Neural crest cell (in vitro differentiated cells): ENCODE measurements at regions not wholly inside any gene's neighbourhood (a gene's known extent, or its start where the extent isn't known, plus 50 kb on each side); places are given as distances from the start of the nearest gene placed in this dataset.
A peak's percentile ranks its signal among the peaks of the same experiment; 100 is the strongest.

Source experiments
- DNase-seq: peaks from one replicate; pipeline ENCODE4 v3.0.0; 2021; ENCODE audit warnings: low read depth, mixed read lengths, low spot score
- H3K27ac Mint-ChIP-seq: one replicate; pipeline ENCODE4 v1.8.0; 2021; ENCODE audit warnings: mild to moderate bottlenecking, mixed read lengths; ENCODE audit not compliant: unreplicated experiment
- H3K27me3 Mint-ChIP-seq: 2 replicates; pipeline ENCODE4 v1.8.0; 2021; ENCODE audit warnings: low read depth, mild to moderate bottlenecking, mixed read lengths
- H3K36me3 Mint-ChIP-seq: 2 replicates; pipeline ENCODE4 v1.8.0; 2021; ENCODE audit warnings: low read depth, mild to moderate bottlenecking, mixed read lengths
- H3K4me1 Mint-ChIP-seq: 2 replicates; pipeline ENCODE4 v1.8.0; 2021; ENCODE audit warnings: mixed read lengths
- H3K4me3 Mint-ChIP-seq: one replicate; pipeline ENCODE4 v1.8.0; 2021; ENCODE audit warnings: mild to moderate bottlenecking, mixed read lengths
- H3K9me3 Mint-ChIP-seq: 2 replicates; pipeline ENCODE4 v1.8.0; 2021; ENCODE audit warnings: mixed read lengths
- CTCF ChIP-seq: fragments of 200-600 bp; sonication (generic); conservative IDR thresholded peaks from 2 replicates; pipeline ENCODE4 v1.5.0; 2021; ENCODE audit warnings: antibody characterized with exemption, mild to moderate bottlenecking

- H3K4me1 Mint-ChIP-seq, result peaks cover 15% of the 10 kb centered on the region
- peak overlapping the region; percentile 13 for H3K27ac Mint-ChIP-seq
- no peaks in the 10 kb centered on the region for H3K36me3 Mint-ChIP-seq
- TF ChIP-seq CTCF, result peak; percentile 84
- H3K9me3 Mint-ChIP-seq, result no peaks in the 10 kb centered on the region
- peak overlapping the region; percentile 52 for H3K4me3 Mint-ChIP-seq
- DNase-seq, result peak; percentile 85
- peaks cover 4% of the 10 kb centered on the region for H3K27me3 Mint-ChIP-seq
These were observed 104.1 kb downstream of the XCL2 start for GRCh38 chr1:168439456-168440375.

GRCh38 chr1:168438626-168439025, 105.2 kb downstream of the XCL2 start:
- no peak overlapping the region for H3K27ac Mint-ChIP-seq

GRCh38 chr1:168437821-168438220, 106.0 kb downstream of the XCL2 start:
- no peak overlapping the region for H3K27ac Mint-ChIP-seq
- peaks cover 15% of the 10 kb centered on the region for H3K4me1 Mint-ChIP-seq
- H3K9me3 Mint-ChIP-seq, result no peaks in the 10 kb centered on the region
- TF ChIP-seq CTCF, result no peak
- H3K4me3 Mint-ChIP-seq, result no peak overlapping the region
- DNase-seq, result no peak
- H3K36me3 Mint-ChIP-seq, result no peaks in the 10 kb centered on the region
- peaks cover 7% of the 10 kb centered on the region for H3K27me3 Mint-ChIP-seq

More at GRCh38 chr1:168438626-168439025, 105.2 kb downstream of the XCL2 start:
- Mint-ChIP-seq H3K27me3 (peaks cover 7% of the 10 kb centered on the region), H3K4me3 (no peak overlapping the region), H3K36me3 (no peaks in the 10 kb centered on the region), H3K9me3 (no peaks in the 10 kb centered on the region), H3K4me1 (peaks cover 15% of the 10 kb centered on the region)
- TF ChIP-seq CTCF, result no peak
- no peak for DNase-seq

- Mint-ChIP-seq H3K27me3 (peaks cover 7% of the 10 kb centered on the region), H3K4me3 (no peak overlapping the region), H3K27ac (no peak overlapping the region), H3K9me3 (no peaks in the 10 kb centered on the region), H3K4me1 (peaks cover 10% of the 10 kb centered on the region), H3K36me3 (no peaks in the 10 kb centered on the region)
- TF ChIP-seq CTCF, result no peak
- no peak for DNase-seq
These were observed 108.4 kb downstream of the XCL2 start for GRCh38 chr1:168435439-168435838.

- H3K27me3 Mint-ChIP-seq, result peaks cover 3% of the 10 kb centered on the region
- no peak for DNase-seq
- H3K4me1 Mint-ChIP-seq, result peaks cover 6% of the 10 kb centered on the region
- TF ChIP-seq CTCF, result no peak
- H3K9me3 Mint-ChIP-seq, result no peaks in the 10 kb centered on the region
- no peaks in the 10 kb centered on the region for H3K36me3 Mint-ChIP-seq
- H3K27ac Mint-ChIP-seq, result no peak overlapping the region
- H3K4me3 Mint-ChIP-seq, result no peak overlapping the region
These were observed 110.6 kb downstream of the XCL2 start for GRCh38 chr1:168433238-168433637.
